ENCODE measurements at regions not wholly inside any gene's neighbourhood (a gene's known extent, or its start where the extent isn't known, plus 50 kb on each side); places are given as distances from the start of the nearest gene placed in this dataset.
"Not testable (repeated sequence)": the region's sequence is repeated elsewhere in the genome, so short reads cannot be mapped to it uniquely, and the experiment has no call there.

- DNase-seq (ENCODE audit: low read depth), result not testable (repeated sequence)
Measured at GRCh38 chr15:85264614-85265190, 115.7 kb upstream of the AKAP13 start.

GRCh38 chr15:85267158-85267857 is 113.1 kb upstream of the AKAP13 start:
- DNase-seq (ENCODE audit: low read depth), result not testable (repeated sequence)

GRCh38 chr15:85274315-85275050 is 105.9 kb upstream of the AKAP13 start:
- no peak for DNase-seq (ENCODE audit: low read depth)

GRCh38 chr15:85276508-85276907 is 103.9 kb upstream of the AKAP13 start:
- no peak for DNase-seq (ENCODE audit: low read depth)

GRCh38 chr15:85276921-85277320 is 103.5 kb upstream of the AKAP13 start:
- no peak for DNase-seq (ENCODE audit: low read depth)

- DNase-seq (ENCODE audit: low read depth), result no peak
Measured at GRCh38 chr15:85277847-85278370, 102.5 kb upstream of the AKAP13 start.

GRCh38 chr15:85280203-85280602 is 100.2 kb upstream of the AKAP13 start:
- DNase-seq (ENCODE audit: low read depth), result no peak

GRCh38 chr15:85281293-85281882 is 99.0 kb upstream of the AKAP13 start:
- DNase-seq (ENCODE audit: low read depth), result no peak

GRCh38 chr15:85282504-85283115 is 97.8 kb upstream of the AKAP13 start:
- DNase-seq (ENCODE audit: low read depth), result no peak

GRCh38 chr15:85283815-85284214 is 96.6 kb upstream of the AKAP13 start:
- DNase-seq (ENCODE audit: low read depth), result not testable (repeated sequence)

GRCh38 chr15:85284497-85284896 is 95.9 kb upstream of the AKAP13 start:
- no peak for DNase-seq (ENCODE audit: low read depth)

GRCh38 chr15:85289677-85290365 is 90.6 kb upstream of the AKAP13 start:
- DNase-seq (ENCODE audit: low read depth), result no peak

GRCh38 chr15:85292583-85292982 is 87.8 kb upstream of the AKAP13 start:
- DNase-seq (ENCODE audit: low read depth), result not testable (repeated sequence)

GRCh38 chr15:85296615-85297402 is 83.6 kb upstream of the AKAP13 start:
- peak; percentile 39 for DNase-seq (ENCODE audit: low read depth)

GRCh38 chr15:85297537-85297936 is 82.9 kb upstream of the AKAP13 start:
- DNase-seq (ENCODE audit: low read depth), result no peak

GRCh38 chr15:85298366-85298765 is 82.0 kb upstream of the AKAP13 start:
- DNase-seq (ENCODE audit: low read depth), result no peak

GRCh38 chr15:85298941-85299340 is 81.5 kb upstream of the AKAP13 start:
- DNase-seq (ENCODE audit: low read depth), result no peak

GRCh38 chr15:85302271-85302670 is 78.1 kb upstream of the AKAP13 start:
- DNase-seq (ENCODE audit: low read depth), result no peak

- no peak for DNase-seq (ENCODE audit: low read depth)
Measured at GRCh38 chr15:85305050-85305449, 75.4 kb upstream of the AKAP13 start.

GRCh38 chr15:85306946-85307686 is 73.3 kb upstream of the AKAP13 start:
- DNase-seq (ENCODE audit: low read depth), result no peak

Measured in T-helper 22 cell (primary cell).